HEK293 (cell line): ENCODE measurements at regions not wholly inside any gene's neighbourhood (a gene's known extent, or its start where the extent isn't known, plus 50 kb on each side); places are given as distances from the start of the nearest gene placed in this dataset.

Experiments used
- CTCF ChIA-PET: fragments of 350-600 bp; formaldehyde crosslinking; extraction: SDS; loops from one replicate; lab custom pipeline; 2021; ENCODE audit warnings: antibody characterized with exemption; lab: Yijun Ruan, JAX
- POLR2A ChIA-PET: fragments of 300-600 bp; formaldehyde crosslinking; extraction: SDS; loops from one replicate; lab custom pipeline; 2020; ENCODE audit warnings: antibody characterized with exemption, inconsistent platforms; lab: Yijun Ruan, JAX
- H3K27ac ChIP-seq: fragments of 200-500 bp; sonication (Bioruptor generic); 2 replicates; pipeline ENCODE4 v1.5.1; 2014; ENCODE audit warnings: low read depth, low read length, control low read depth, inconsistent platforms; ENCODE audit errors: extremely low read depth
- H3K36me3 ChIP-seq, 2 experiments: fragments of 200-500 bp in 1 of 2; sonication (Bioruptor generic) in 1 of 2; 1 replicate in 1 of 2; 2 replicates in 1 of 2; pipeline ENCODE4 v1.5.1; 2014 to 2017; ENCODE audit warnings: inconsistent platforms in 2 of 2, low read length in 2 of 2; ENCODE audit not compliant: control insufficient read depth in 2 of 2, insufficient read depth in 1 of 2
- H3K4me1 ChIP-seq: fragments of 200-500 bp; sonication (Bioruptor generic); 2 replicates; pipeline ENCODE4 v1.5.1; 2014; ENCODE audit warnings: mild to moderate bottlenecking, low read length, inconsistent platforms; ENCODE audit not compliant: control insufficient read depth, insufficient read depth
- H3K4me3 ChIP-seq: 2 replicates; pipeline ENCODE4 v1.5.1; 2011; ENCODE audit warnings: low read depth, mild to moderate bottlenecking, control low read depth, low read length, moderate library complexity
- H3K9me3 ChIP-seq: fragments of 200-500 bp; sonication (Bioruptor generic); 2 replicates; pipeline ENCODE4 v1.5.1; 2014; ENCODE audit warnings: low read depth, low read length, inconsistent platforms; ENCODE audit not compliant: control insufficient read depth, insufficient read depth
- GLIS1 ChIP-seq: fragments of 450-650 bp; formaldehyde crosslinking; IDR thresholded peaks from 2 replicates; pipeline ENCODE4 v1.5.1; 2016; ENCODE audit warnings: missing biosample characterization, missing genetic modification characterization
- MYNN ChIP-seq: fragments of 450-650 bp; formaldehyde crosslinking; IDR thresholded peaks from 2 replicates; pipeline ENCODE4 v1.5.1; 2016; ENCODE audit warnings: missing biosample characterization, missing genetic modification characterization, borderline replicate concordance
- OSR2 ChIP-seq: fragments of 450-650 bp; formaldehyde crosslinking; IDR thresholded peaks from 2 replicates; pipeline ENCODE4 v1.5.1; 2016; ENCODE audit warnings: missing biosample characterization, missing genetic modification characterization
- SP2 ChIP-seq: fragments of 450-650 bp; formaldehyde crosslinking; IDR thresholded peaks from 2 replicates; pipeline ENCODE4 v1.5.1; 2016; ENCODE audit warnings: missing biosample characterization, missing genetic modification characterization
- TCF7L2 ChIP-seq: IDR thresholded peaks from 2 replicates; pipeline ENCODE4 v1.6.1; 2011; ENCODE audit warnings: low read depth, mild to moderate bottlenecking, inconsistent platforms, low read length, moderate library complexity, borderline replicate concordance
- TRIM28 ChIP-seq: IDR thresholded peaks from 2 replicates; pipeline ENCODE4 v1.6.1; 2011; ENCODE audit warnings: low read length, control low read depth, borderline replicate concordance
- WT1 ChIP-seq: fragments of 450-650 bp; formaldehyde crosslinking; IDR thresholded peaks from 2 replicates; pipeline ENCODE4 v1.5.1; 2016; ENCODE audit warnings: missing biosample characterization, missing genetic modification characterization
- ZFP37 ChIP-seq: fragments of 450-650 bp; formaldehyde crosslinking; IDR thresholded peaks from 2 replicates; pipeline ENCODE4 v1.5.1; 2016; ENCODE audit warnings: missing biosample characterization, missing genetic modification characterization
- ZNF112 ChIP-seq: fragments of 450-650 bp; formaldehyde crosslinking; IDR thresholded peaks from 2 replicates; pipeline ENCODE4 v1.5.0; 2017; ENCODE audit warnings: missing biosample characterization, missing genetic modification characterization
- ZNF132 ChIP-seq: fragments of 450-650 bp; formaldehyde crosslinking; IDR thresholded peaks from 2 replicates; pipeline ENCODE4 v1.5.1; 2017; ENCODE audit warnings: missing biosample characterization, missing genetic modification characterization, borderline replicate concordance
- ZNF140 ChIP-seq: fragments of 450-650 bp; formaldehyde crosslinking; IDR thresholded peaks from 2 replicates; pipeline ENCODE4 v1.5.1; 2016; ENCODE audit warnings: missing biosample characterization, missing genetic modification characterization
- ZNF211 ChIP-seq: fragments of 450-650 bp; formaldehyde crosslinking; IDR thresholded peaks from 2 replicates; pipeline ENCODE4 v1.5.1; 2016; ENCODE audit warnings: low read depth, missing biosample characterization, missing genetic modification characterization
- ZNF214 ChIP-seq: fragments of 450-650 bp; formaldehyde crosslinking; IDR thresholded peaks from 2 replicates; pipeline ENCODE4 v1.5.1; 2017; ENCODE audit warnings: missing biosample characterization, mild to moderate bottlenecking, missing genetic modification characterization, borderline replicate concordance
- ZNF221 ChIP-seq: fragments of 450-650 bp; formaldehyde crosslinking; IDR thresholded peaks from 2 replicates; pipeline ENCODE4 v1.5.1; 2017; ENCODE audit warnings: missing biosample characterization, missing genetic modification characterization, borderline replicate concordance
- ZNF350 ChIP-seq: fragments of 450-650 bp; formaldehyde crosslinking; IDR thresholded peaks from 2 replicates; pipeline ENCODE4 v1.5.0; 2017; ENCODE audit warnings: missing biosample characterization, mild to moderate bottlenecking, missing genetic modification characterization
- ZNF398 ChIP-seq: fragments of 450-650 bp; formaldehyde crosslinking; IDR thresholded peaks from 2 replicates; pipeline ENCODE4 v1.5.1; 2017; ENCODE audit warnings: missing biosample characterization, missing genetic modification characterization
- ZNF521 ChIP-seq: fragments of 450-650 bp; formaldehyde crosslinking; IDR thresholded peaks from 2 replicates; pipeline ENCODE4 v1.5.1; 2017; ENCODE audit warnings: missing biosample characterization, mild to moderate bottlenecking, missing genetic modification characterization
- ZNF629 ChIP-seq: fragments of 450-650 bp; formaldehyde crosslinking; IDR thresholded peaks from 2 replicates; pipeline ENCODE4 v1.5.1; 2017; ENCODE audit warnings: missing biosample characterization, missing genetic modification characterization
- ZNF76 ChIP-seq: fragments of 450-650 bp; formaldehyde crosslinking; IDR thresholded peaks from 2 replicates; pipeline ENCODE4; 2016; ENCODE audit warnings: low read depth, missing biosample characterization, missing genetic modification characterization, borderline replicate concordance
- ZNF785 ChIP-seq: fragments of 450-650 bp; formaldehyde crosslinking; IDR thresholded peaks from 2 replicates; pipeline ENCODE4 v1.5.1; 2016; ENCODE audit warnings: missing biosample characterization, missing genetic modification characterization
- TF ChIP-seq, protein P1 (sequence below): fragments of 450-650 bp; formaldehyde crosslinking; IDR thresholded peaks from 2 replicates; pipeline ENCODE4 v1.5.1; 2016; ENCODE audit warnings: missing biosample characterization, missing genetic modification characterization
- TF ChIP-seq, protein P2 (sequence below): fragments of 450-650 bp; formaldehyde crosslinking; IDR thresholded peaks from 2 replicates; pipeline ENCODE4 v1.5.1; 2016; ENCODE audit warnings: missing biosample characterization, missing genetic modification characterization

- H3K4me3 ChIP-seq: no peak overlapping the region
- CTCF ChIA-PET: interaction anchor here (0.6 kb wide), 1 partner anchor 858 kb away, joined by 3 read pairs; no protein-coding TSS in a partner anchor
- H3K27ac ChIP-seq: no peak overlapping the region
- H3K36me3 ChIP-seq: no peaks in the 10 kb centered on the region
- no peaks in the 10 kb centered on the region for H3K9me3 ChIP-seq
- POLR2A ChIA-PET: no interaction called here
- H3K4me1 ChIP-seq: peaks cover 3% of the 10 kb centered on the region; the same call in 1 of the 2 replicates
- no peak for TF ChIP-seq OSR2 (tag by site-specific recombination)
Observed at GRCh38 chr10:35911954-35912353, 269.9 kb upstream of the FZD8 start.

- Histone ChIP-seq H3K4me1 (peaks cover 3% of the 10 kb centered on the region; the same call in 1 of the 2 replicates), H3K36me3 (no peaks in the 10 kb centered on the region), H3K9me3 (no peaks in the 10 kb centered on the region), H3K27ac (no peak overlapping the region), H3K4me3 (no peak overlapping the region)
- TF ChIP-seq ZNF132 (tag by site-specific recombination): no peak
- no peak for TF ChIP-seq ZNF521 (tag by site-specific recombination)
- no peak for TF ChIP-seq SP2
- TF ChIP-seq ZNF211 (tag by site-specific recombination): no peak
- no peak for TF ChIP-seq ZNF112 (tag by site-specific recombination)
- TF ChIP-seq ZFP37 (tag by site-specific recombination): no peak
- TF ChIP-seq GLIS1 (tag by site-specific recombination): no peak
- ChIA-PET CTCF (no interaction called here), POLR2A (no interaction called here)
Observed at GRCh38 chr10:35911233-35911632, 269.1 kb upstream of the FZD8 start.

DNA sequence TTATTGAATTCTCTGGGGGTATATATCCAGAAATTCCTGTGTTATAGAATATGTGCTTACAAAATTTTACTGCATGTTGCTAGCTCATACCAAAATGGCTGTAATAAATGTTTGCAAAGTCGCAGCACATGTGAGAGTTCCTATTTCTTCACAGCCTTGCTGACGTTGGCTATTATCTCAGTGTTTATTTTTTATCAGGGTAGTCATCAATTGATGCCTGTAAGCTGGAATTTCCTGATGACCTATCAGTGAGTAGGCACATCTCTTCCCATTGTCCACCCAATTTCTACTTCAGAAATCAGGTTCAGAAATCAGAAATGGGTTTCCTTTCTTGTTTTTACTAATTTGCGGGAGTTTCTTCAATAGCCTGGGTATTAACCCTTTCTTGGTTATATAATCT lies 268.1 kb upstream of the FZD8 start:
- Histone ChIP-seq H3K4me3 (no peak overlapping the region), H3K36me3 (no peaks in the 10 kb centered on the region), H3K27ac (no peak overlapping the region), H3K4me1 (peaks cover 3% of the 10 kb centered on the region; the same call in 1 of the 2 replicates), H3K9me3 (no peaks in the 10 kb centered on the region)
- TF ChIP-seq, protein P1, sequence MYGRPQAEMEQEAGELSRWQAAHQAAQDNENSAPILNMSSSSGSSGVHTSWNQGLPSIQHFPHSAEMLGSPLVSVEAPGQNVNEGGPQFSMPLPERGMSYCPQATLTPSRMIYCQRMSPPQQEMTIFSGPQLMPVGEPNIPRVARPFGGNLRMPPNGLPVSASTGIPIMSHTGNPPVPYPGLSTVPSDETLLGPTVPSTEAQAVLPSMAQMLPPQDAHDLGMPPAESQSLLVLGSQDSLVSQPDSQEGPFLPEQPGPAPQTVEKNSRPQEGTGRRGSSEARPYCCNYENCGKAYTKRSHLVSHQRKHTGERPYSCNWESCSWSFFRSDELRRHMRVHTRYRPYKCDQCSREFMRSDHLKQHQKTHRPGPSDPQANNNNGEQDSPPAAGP (tag by site-specific recombination): no peak
- TF ChIP-seq ZNF785 (tag by site-specific recombination) (no peak), TCF7L2 (no peak)
- CTCF ChIA-PET: no interaction called here
- POLR2A ChIA-PET: no interaction called here

- POLR2A ChIA-PET: no interaction called here
- Histone ChIP-seq H3K4me1 (peaks cover 3% of the 10 kb centered on the region; the same call in 1 of the 2 replicates), H3K4me3 (no peak overlapping the region), H3K27ac (no peak overlapping the region), H3K36me3 (no peaks in the 10 kb centered on the region), H3K9me3 (no peaks in the 10 kb centered on the region)
- CTCF ChIA-PET: no interaction called here
- TF ChIP-seq ZNF221 (tag by site-specific recombination): no peak
- TF ChIP-seq WT1 (tag by site-specific recombination): peak; percentile 32; the same call in 1 of the 2 replicates
Observed at GRCh38 chr10:35909121-35909720, 267.1 kb upstream of the FZD8 start.

GRCh38 chr10:35908451-35908850 lies 266.4 kb upstream of the FZD8 start:
- Histone ChIP-seq H3K36me3 (no peaks in the 10 kb centered on the region), H3K27ac (no peak overlapping the region), H3K4me1 (peaks cover 3% of the 10 kb centered on the region; the same call in 1 of the 2 replicates), H3K9me3 (no peaks in the 10 kb centered on the region), H3K4me3 (no peak overlapping the region)
- ChIA-PET POLR2A (no interaction called here), CTCF (no interaction called here)
- TF ChIP-seq, protein P2, sequence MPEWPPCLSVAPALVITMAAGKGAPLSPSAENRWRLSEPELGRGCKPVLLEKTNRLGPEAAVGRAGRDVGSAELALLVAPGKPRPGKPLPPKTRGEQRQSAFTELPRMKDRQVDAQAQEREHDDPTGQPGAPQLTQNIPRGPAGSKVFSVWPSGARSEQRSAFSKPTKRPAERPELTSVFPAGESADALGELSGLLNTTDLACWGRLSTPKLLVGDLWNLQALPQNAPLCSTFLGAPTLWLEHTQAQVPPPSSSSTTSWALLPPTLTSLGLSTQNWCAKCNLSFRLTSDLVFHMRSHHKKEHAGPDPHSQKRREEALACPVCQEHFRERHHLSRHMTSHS (tag by site-specific recombination): no peak
- TF ChIP-seq ZNF140 (tag by site-specific recombination) (no peak), ZNF398 (no peak), ZNF629 (tag by site-specific recombination) (no peak), ZNF350 (no peak), OSR2 (tag by site-specific recombination) (no peak), TRIM28 (no peak), MYNN (tag by site-specific recombination) (no peak), ZFP37 (tag by site-specific recombination) (no peak), ZNF76 (tag by site-specific recombination) (no peak), ZNF214 (tag by site-specific recombination) (no peak)
